ENCODE measurements at regions not wholly inside any gene's neighbourhood (a gene's known extent, or its start where the extent isn't known, plus 50 kb on each side); places are given as distances from the start of the nearest gene placed in this dataset.

GRCh38 chr4:114396808-114397207 lies 201.8 kb upstream of the UGT8 start:
- H3K36me3 ChIP-seq: no peaks in the 10 kb centered on the region
- no peaks in the 10 kb centered on the region for H3K4me1 ChIP-seq
- no peak overlapping the region for H3K27ac ChIP-seq
- DNase-seq: no peak
- intact Hi-C loops (cut with DNase I): no loop called here
- no peak for TF ChIP-seq CTCF (IDR thresholded peaks at IDR 0.05)
- TF ChIP-seq POLR2A (IDR thresholded peaks at IDR 0.05): no peak
- no peaks in the 10 kb centered on the region for H3K9me3 ChIP-seq
- peaks cover 0 to 8% (median 0%) of the 10 kb centered on the region in 4 donors for H3K27me3 ChIP-seq
- no peak overlapping the region for H3K4me3 ChIP-seq
- WGBS, 2 donors: 66 to 92% methylated on average over 2 of the region's 2 CpGs

GRCh38 chr4:114398410-114398809 lies 200.2 kb upstream of the UGT8 start:
- no peak for TF ChIP-seq POLR2A (IDR thresholded peaks at IDR 0.05)
- no peak for TF ChIP-seq CTCF (IDR thresholded peaks at IDR 0.05)

GRCh38 chr4:114399105-114399504 lies 199.5 kb upstream of the UGT8 start:
- TF ChIP-seq POLR2A (IDR thresholded peaks at IDR 0.05) (no peak), CTCF (IDR thresholded peaks at IDR 0.05) (no peak)
- Histone ChIP-seq H3K36me3 (no peaks in the 10 kb centered on the region), H3K9me3 (no peaks in the 10 kb centered on the region), H3K27ac (no peak overlapping the region), H3K4me3 (no peak overlapping the region), H3K27me3 (peaks cover 0 to 8% (median 0%) of the 10 kb centered on the region in 4 donors), H3K4me1 (no peaks in the 10 kb centered on the region)
- DNase-seq: no peak
- WGBS, 2 donors: 50 to 65% methylated on average over 3 to 5 of the region's 5 CpGs
- intact Hi-C loops (cut with DNase I): no loop called here

More at GRCh38 chr4:114398410-114398809, 200.2 kb upstream of the UGT8 start:
- intact Hi-C loops (cut with DNase I): no loop called here
- H3K27me3 ChIP-seq: peaks cover 0 to 8% (median 0%) of the 10 kb centered on the region in 4 donors
- no peaks in the 10 kb centered on the region for H3K9me3 ChIP-seq
- H3K36me3 ChIP-seq: no peaks in the 10 kb centered on the region
- DNase-seq: no peak
- no peaks in the 10 kb centered on the region for H3K4me1 ChIP-seq
- H3K4me3 ChIP-seq: no peak overlapping the region
- no peak overlapping the region for H3K27ac ChIP-seq

- TF ChIP-seq POLR2A (IDR thresholded peaks at IDR 0.05) (no peak), CTCF (IDR thresholded peaks at IDR 0.05) (no peak)
- H3K27me3 ChIP-seq: peaks cover 0 to 8% (median 0%) of the 10 kb centered on the region in 4 donors
- DNase-seq: no peak
- no peak overlapping the region for H3K27ac ChIP-seq
- H3K4me1 ChIP-seq: no peaks in the 10 kb centered on the region
- no peak overlapping the region for H3K4me3 ChIP-seq
- H3K9me3 ChIP-seq: no peaks in the 10 kb centered on the region
- WGBS, 2 donors: 28 to 30% methylated on average over 1 of the region's 1 CpG
- intact Hi-C loops (cut with DNase I): no loop called here
- H3K36me3 ChIP-seq: no peaks in the 10 kb centered on the region
Measured at GRCh38 chr4:114400531-114400930, 198.1 kb upstream of the UGT8 start.

GRCh38 chr4:114401483-114401882 lies 197.1 kb upstream of the UGT8 start:
- no peak overlapping the region for H3K27ac ChIP-seq
- H3K4me1 ChIP-seq: no peaks in the 10 kb centered on the region
- no peaks in the 10 kb centered on the region for H3K9me3 ChIP-seq
- 71 to 82% methylated on average over 2 of the region's 2 CpGs for WGBS, 2 donors
- H3K36me3 ChIP-seq: no peaks in the 10 kb centered on the region
- H3K27me3 ChIP-seq: peaks cover 0 to 8% (median 0%) of the 10 kb centered on the region in 4 donors
- no peak overlapping the region for H3K4me3 ChIP-seq
- no peak for DNase-seq
- intact Hi-C loops (cut with DNase I): no loop called here
- TF ChIP-seq CTCF (IDR thresholded peaks at IDR 0.05) (no peak), POLR2A (IDR thresholded peaks at IDR 0.05) (no peak)

All from esophagus squamous epithelium (tissue), 5 donors.